Peyer's patch (tissue), 4 donors: ENCODE measurements at regions not wholly inside any gene's neighbourhood (a gene's known extent, or its start where the extent isn't known, plus 50 kb on each side); places are given as distances from the start of the nearest gene placed in this dataset.
A peak's percentile ranks its signal among the peaks of the same experiment; 100 is the strongest.

Experiments
- DNase-seq, 3 donors: peaks; one replicate each; pipeline ENCODE4 v3.0.0-alpha.2; 2017 to 2019
- H3K27ac ChIP-seq, 4 donors: fragments of 200-600 bp; sonication (generic); one replicate each; pipeline ENCODE4 v1.5.1; 2016 to 2019
- H3K27me3 ChIP-seq, 2 donors: fragments of 200-600 bp; sonication (generic); one replicate each; pipeline ENCODE4 v1.5.1; 2019
- H3K36me3 ChIP-seq, 3 donors: fragments of 200-600 bp; sonication (generic); one replicate each; pipeline ENCODE4 v1.5.1; 2016 to 2019
- H3K4me1 ChIP-seq, 4 donors: fragments of 200-600 bp; sonication (generic); one replicate each; pipeline ENCODE4 v1.5.1; 2016 to 2019
- H3K4me3 ChIP-seq, 4 donors: fragments of 200-600 bp; sonication (generic); 1 replicate in 3 of 4; 2 replicates in 1 of 4; pipeline ENCODE4 v1.5.1; 2016 to 2019; ENCODE audit warnings: mild to moderate bottlenecking in 1 of 4
- H3K9me3 ChIP-seq, 4 donors: fragments of 200-600 bp; sonication (generic); one replicate each; pipeline ENCODE4 v1.5.1; 2016 to 2019; ENCODE audit warnings: mild to moderate bottlenecking in 1 of 4
- CTCF ChIP-seq, 6 experiments: fragments of 450-650 bp in 4 of 6; fragments of 200-600 bp in 2 of 6; sonication (generic) in 1 of 6; IDR thresholded peaks; one replicate each; pipeline ENCODE4 v1.5.1; 2017 to 2019; ENCODE audit warnings: antibody characterized with exemption in 6 of 6, mild to moderate bottlenecking in 3 of 6, moderate library complexity in 1 of 6
- POLR2A ChIP-seq, 2 donors: fragments of 450-650 bp; IDR thresholded peaks; one replicate each; pipeline ENCODE4 v1.5.1; 2017; ENCODE audit warnings: antibody characterized with exemption in 2 of 2, mild to moderate bottlenecking in 2 of 2, moderate library complexity in 2 of 2

- Histone ChIP-seq H3K9me3 (no peaks in the 10 kb centered on the region), H3K27ac (no peak overlapping the region), H3K4me3 (no peak overlapping the region), H3K36me3 (no peaks in the 10 kb centered on the region), H3K27me3 (no peaks in the 10 kb centered on the region), H3K4me1 (no peaks in the 10 kb centered on the region)
- TF ChIP-seq POLR2A (IDR thresholded peaks at IDR 0.05): no peak
- no peak for DNase-seq
These were observed 489.5 kb downstream of the TNS1 start for GRCh38 chr2:217513258-217513657.

- no peaks in the 10 kb centered on the region for H3K27me3 ChIP-seq
- TF ChIP-seq CTCF (IDR thresholded peaks at IDR 0.05): no peak
- no peak for TF ChIP-seq POLR2A (IDR thresholded peaks at IDR 0.05)
These were observed 490.1 kb downstream of the TNS1 start for GRCh38 chr2:217512728-217513127.

GRCh38 chr2:217512259-217512658, 490.5 kb downstream of the TNS1 start:
- TF ChIP-seq POLR2A (IDR thresholded peaks at IDR 0.05) (no peak), CTCF (IDR thresholded peaks at IDR 0.05) (no peak)
- no peak for DNase-seq
- Histone ChIP-seq H3K4me1 (no peaks in the 10 kb centered on the region), H3K27ac (no peak overlapping the region), H3K36me3 (no peaks in the 10 kb centered on the region), H3K4me3 (no peak overlapping the region), H3K27me3 (no peaks in the 10 kb centered on the region), H3K9me3 (no peaks in the 10 kb centered on the region)

More at GRCh38 chr2:217512728-217513127, 490.1 kb downstream of the TNS1 start:
- Histone ChIP-seq H3K9me3 (no peaks in the 10 kb centered on the region), H3K36me3 (no peaks in the 10 kb centered on the region), H3K27ac (no peak overlapping the region), H3K4me1 (no peaks in the 10 kb centered on the region), H3K4me3 (no peak overlapping the region)
- DNase-seq: no peak

GRCh38 chr2:217511850-217512249, 490.9 kb downstream of the TNS1 start:
- no peak for DNase-seq
- Histone ChIP-seq H3K27ac (no peak overlapping the region), H3K27me3 (no peaks in the 10 kb centered on the region), H3K36me3 (no peaks in the 10 kb centered on the region), H3K9me3 (no peaks in the 10 kb centered on the region), H3K4me1 (no peaks in the 10 kb centered on the region), H3K4me3 (no peak overlapping the region)
- no peak for TF ChIP-seq POLR2A (IDR thresholded peaks at IDR 0.05)
- no peak for TF ChIP-seq CTCF (IDR thresholded peaks at IDR 0.05)

GRCh38 chr2:217510771-217511291, 492.0 kb downstream of the TNS1 start:
- no peaks in the 10 kb centered on the region for H3K36me3 ChIP-seq
- TF ChIP-seq POLR2A (IDR thresholded peaks at IDR 0.05) (no peak), CTCF (IDR thresholded peaks at IDR 0.05) (peak in 4 of 6 experiments; percentile 28 to 62 (median 53))
- DNase-seq: peak in 2 of 3 donors; percentile 21 to 50
- no peak overlapping the region for H3K4me3 ChIP-seq
- no peak overlapping the region for H3K27ac ChIP-seq
- H3K27me3 ChIP-seq: no peaks in the 10 kb centered on the region
- no peaks in the 10 kb centered on the region for H3K4me1 ChIP-seq
- no peaks in the 10 kb centered on the region for H3K9me3 ChIP-seq

- Histone ChIP-seq H3K4me1 (no peaks in the 10 kb centered on the region), H3K9me3 (no peaks in the 10 kb centered on the region), H3K27me3 (no peaks in the 10 kb centered on the region), H3K36me3 (no peaks in the 10 kb centered on the region), H3K4me3 (no peak overlapping the region), H3K27ac (no peak overlapping the region)
- no peak for DNase-seq
- TF ChIP-seq POLR2A (IDR thresholded peaks at IDR 0.05) (no peak), CTCF (IDR thresholded peaks at IDR 0.05) (no peak)
These were observed 497.5 kb downstream of the TNS1 start for GRCh38 chr2:217505303-217505702.
